WI38 (cell line): ENCODE measurements at regions not wholly inside any gene's neighbourhood (a gene's known extent, or its start where the extent isn't known, plus 50 kb on each side); places are given as distances from the start of the nearest gene placed in this dataset.

Experiments used
- H3K4me3 ChIP-seq: 2 replicates; pipeline ENCODE4 v1.5.1; 2011; ENCODE audit warnings: low read depth, mild to moderate bottlenecking, control low read depth, low read length
- TF ChIP-seq, protein P1 (sequence below): IDR thresholded peaks from 2 replicates; pipeline ENCODE4 v1.5.1; 2012; ENCODE audit warnings: low read depth, mild to moderate bottlenecking, control low read depth, low read length

DNA sequence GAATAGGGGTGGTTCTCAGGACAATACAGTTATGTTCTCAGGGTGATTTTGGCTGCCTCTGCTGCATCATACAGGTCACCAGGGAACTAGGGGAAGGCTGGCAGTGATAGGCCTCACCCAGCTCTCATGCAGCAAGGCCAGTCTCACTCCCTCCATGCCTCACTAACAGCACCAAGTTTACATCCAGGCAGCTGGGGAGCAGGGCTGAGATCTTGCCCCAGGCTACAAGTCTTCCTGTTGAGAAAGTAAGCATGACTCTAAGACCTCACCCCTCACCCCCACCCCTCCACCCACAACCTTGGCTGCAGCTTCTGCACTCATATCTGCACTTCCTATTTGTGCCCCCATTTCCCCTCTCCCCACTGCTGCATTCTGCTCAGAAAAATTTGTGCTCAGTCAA, 481.2 kb downstream of the ACTL7B start:
- no peak overlapping the region for H3K4me3 ChIP-seq
- TF ChIP-seq, protein P1, sequence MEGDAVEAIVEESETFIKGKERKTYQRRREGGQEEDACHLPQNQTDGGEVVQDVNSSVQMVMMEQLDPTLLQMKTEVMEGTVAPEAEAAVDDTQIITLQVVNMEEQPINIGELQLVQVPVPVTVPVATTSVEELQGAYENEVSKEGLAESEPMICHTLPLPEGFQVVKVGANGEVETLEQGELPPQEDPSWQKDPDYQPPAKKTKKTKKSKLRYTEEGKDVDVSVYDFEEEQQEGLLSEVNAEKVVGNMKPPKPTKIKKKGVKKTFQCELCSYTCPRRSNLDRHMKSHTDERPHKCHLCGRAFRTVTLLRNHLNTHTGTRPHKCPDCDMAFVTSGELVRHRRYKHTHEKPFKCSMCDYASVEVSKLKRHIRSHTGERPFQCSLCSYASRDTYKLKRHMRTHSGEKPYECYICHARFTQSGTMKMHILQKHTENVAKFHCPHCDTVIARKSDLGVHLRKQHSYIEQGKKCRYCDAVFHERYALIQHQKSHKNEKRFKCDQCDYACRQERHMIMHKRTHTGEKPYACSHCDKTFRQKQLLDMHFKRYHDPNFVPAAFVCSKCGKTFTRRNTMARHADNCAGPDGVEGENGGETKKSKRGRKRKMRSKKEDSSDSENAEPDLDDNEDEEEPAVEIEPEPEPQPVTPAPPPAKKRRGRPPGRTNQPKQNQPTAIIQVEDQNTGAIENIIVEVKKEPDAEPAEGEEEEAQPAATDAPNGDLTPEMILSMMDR, result no peak

DNA sequence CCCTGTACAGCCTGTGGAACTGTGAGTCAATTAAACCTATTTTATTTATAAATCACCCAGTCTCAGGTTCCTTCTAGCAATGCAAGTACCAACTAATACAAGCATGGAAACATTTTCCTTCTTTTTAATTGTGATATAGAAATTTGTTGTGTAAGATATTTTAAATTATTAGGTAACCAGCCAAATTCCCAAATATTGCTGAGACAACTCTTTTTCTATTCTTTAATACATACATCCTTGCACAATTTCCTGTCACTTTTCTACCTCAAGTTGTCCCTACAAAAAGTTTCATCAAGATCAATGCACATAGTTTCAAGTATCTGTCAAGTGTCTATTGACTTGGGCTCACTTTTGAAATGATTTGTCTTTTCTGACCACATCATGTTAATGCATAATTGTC, 488.6 kb downstream of the ACTL7B start:
- H3K4me3 ChIP-seq, result no peak overlapping the region
- TF ChIP-seq, protein P1, result no peak

DNA sequence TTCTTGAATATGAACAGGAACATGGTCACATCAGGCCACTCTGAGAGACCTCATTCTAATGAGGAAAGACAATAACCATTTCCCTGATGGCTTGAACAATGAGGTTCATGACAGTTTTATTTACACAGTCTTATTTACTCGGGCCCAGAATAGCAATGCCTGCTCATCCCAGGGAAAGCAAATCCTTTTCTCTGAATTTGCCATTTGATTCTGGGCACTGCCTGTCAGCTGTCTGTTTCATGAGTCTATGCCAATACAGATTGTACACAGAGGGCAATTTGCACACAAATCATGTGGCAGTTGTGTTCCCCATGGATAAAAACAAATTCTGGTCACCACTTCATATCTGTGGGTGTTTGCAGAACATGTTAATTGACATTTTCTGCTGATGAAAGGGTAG, 492.5 kb downstream of the ACTL7B start:
- no peak overlapping the region for H3K4me3 ChIP-seq
- TF ChIP-seq, protein P1, result no peak

DNA sequence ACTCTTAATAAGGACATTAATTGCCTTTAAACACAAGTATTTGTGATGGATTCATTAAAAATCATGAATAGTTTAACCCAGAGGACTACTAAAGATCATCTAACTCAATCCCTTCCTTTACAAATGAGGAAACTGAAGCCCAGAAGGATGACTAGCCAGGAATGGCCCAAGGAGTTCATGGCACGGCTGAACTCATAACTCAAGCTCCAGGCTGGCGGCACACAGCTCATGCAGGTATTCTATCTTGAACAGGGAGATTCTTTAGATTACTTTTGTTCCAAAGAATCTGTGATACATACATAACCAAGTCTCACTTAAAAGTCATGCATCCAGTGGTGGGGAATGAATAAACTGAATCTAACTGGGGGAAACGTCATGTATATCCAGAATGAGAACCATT, 495.5 kb downstream of the ACTL7B start:
- no peak overlapping the region for H3K4me3 ChIP-seq
- TF ChIP-seq, protein P1, result no peak

DNA sequence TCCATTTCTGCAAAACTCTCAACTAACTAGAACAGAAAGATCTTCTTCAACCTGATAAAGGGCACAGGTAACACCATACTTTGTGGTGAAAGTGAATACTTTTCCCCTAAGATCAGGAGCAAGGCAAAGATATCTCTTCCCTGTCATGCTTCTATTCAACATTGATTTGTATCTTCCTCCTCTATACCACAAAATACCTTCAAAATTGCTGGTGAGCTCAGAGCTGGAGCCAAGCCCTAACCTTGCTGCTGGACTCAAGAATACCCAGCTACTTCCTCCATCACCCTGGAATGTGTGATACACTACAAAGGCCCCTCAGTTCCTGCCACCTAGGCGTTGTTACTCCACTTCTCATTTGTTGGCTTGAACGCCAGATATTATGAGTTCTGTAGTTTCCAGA, 499.0 kb downstream of the ACTL7B start:
- no peak overlapping the region for H3K4me3 ChIP-seq

DNA sequence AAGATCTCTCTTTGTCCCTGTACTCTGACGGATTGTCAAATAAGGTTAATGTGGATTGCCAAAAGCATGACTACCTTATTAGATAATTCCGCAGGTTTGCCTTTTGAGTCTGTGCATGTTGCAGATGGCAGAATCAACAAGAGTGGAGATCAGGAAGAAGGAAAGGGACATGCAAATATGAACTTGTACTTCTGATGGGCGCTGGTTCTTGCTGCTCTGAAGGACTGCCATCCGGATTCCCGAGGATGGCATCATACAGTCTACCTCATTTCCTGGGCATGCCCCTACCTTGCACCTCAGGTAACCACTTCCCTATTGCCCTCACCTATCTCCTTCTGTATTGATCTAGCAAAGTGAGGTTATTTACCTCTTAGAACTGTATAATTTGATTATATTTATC, 504.2 kb downstream of the ACTL7B start:
- no peak overlapping the region for H3K4me3 ChIP-seq
- TF ChIP-seq, protein P1, result no peak

More for the DNA sequence above, 499.0 kb downstream of the ACTL7B start:
- TF ChIP-seq, protein P1, result no peak

DNA sequence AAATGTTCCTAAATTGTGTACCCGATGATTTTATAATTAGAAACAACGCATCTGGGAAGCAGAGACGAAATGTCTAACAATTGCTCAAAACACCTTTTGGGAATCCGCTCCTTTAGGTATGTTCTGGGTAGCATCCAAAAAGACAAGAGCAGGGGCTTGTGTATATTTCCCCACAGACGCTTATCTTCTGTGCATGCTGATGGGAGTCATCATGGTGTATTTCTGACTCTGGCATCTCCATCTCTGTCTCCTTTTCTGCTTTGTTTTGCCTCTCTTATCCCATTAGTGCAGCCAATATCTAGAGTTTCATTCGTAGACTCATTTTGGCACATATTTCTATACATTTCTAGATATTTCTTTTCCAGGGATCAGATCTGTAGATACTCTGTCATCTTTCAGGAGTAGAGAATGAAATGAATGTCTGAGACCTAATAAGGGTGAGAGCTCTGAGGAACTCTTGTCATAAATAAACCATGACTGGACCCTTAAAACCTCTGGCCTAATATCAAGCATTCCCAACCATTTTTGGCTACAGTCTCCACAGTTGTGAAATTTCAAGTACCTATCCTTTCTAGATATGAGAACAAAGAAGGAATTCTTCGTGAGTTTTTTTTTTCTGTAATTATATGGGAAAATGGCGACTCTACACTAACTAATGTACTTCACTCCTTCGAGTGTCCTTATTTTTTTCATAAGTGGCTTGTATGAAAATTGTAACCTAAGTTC, 508.2 kb downstream of the ACTL7B start:
- no peak overlapping the region for H3K4me3 ChIP-seq
- TF ChIP-seq, protein P1, result no peak
